HG02588 (cell line): ENCODE measurements at regions not wholly inside any gene's neighbourhood (a gene's known extent, or its start where the extent isn't known, plus 50 kb on each side); places are given as distances from the start of the nearest gene placed in this dataset.
"Not testable (repeated sequence)": the region's sequence is repeated elsewhere in the genome, so short reads cannot be mapped to it uniquely, and the experiment has no call there.

Experiments used
- ATAC-seq: cut with Tn5 transposase; IDR thresholded peaks from one replicate; pipeline ENCODE4 v1.9.1; 2021; ENCODE audit warnings: mild to moderate bottlenecking, moderate library complexity; ENCODE audit not compliant: unreplicated experiment

GRCh38 chr3:33956206-33956605 lies 157.8 kb downstream of the PDCD6IP start:
- ATAC-seq, result no peak

GRCh38 chr3:33956776-33957175 lies 158.3 kb downstream of the PDCD6IP start:
- no peak for ATAC-seq

- ATAC-seq, result no peak
Measured at GRCh38 chr3:33957176-33957575, 158.7 kb downstream of the PDCD6IP start.

DNA sequence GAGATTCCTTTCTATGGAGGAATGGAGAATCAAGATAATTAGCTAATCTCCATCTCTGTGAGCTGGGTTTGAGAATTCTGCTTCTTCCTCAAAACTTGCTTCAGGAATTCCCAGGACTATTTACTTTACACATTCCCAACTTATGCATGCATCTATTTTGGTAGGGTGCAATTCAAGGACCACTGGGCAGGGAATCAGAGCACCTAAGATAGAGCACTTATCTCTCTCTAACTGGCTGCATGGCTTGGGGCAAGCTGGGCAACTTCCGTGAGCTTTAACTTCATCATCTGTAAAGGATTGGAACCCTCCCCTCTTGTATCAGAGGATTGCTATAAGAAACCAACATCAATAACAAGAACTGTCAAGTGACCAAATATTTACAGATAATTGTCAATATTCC lies 160.2 kb downstream of the PDCD6IP start:
- ATAC-seq, result no peak

- ATAC-seq, result no peak
Measured at GRCh38 chr3:33962396-33962795, 164.0 kb downstream of the PDCD6IP start.

DNA sequence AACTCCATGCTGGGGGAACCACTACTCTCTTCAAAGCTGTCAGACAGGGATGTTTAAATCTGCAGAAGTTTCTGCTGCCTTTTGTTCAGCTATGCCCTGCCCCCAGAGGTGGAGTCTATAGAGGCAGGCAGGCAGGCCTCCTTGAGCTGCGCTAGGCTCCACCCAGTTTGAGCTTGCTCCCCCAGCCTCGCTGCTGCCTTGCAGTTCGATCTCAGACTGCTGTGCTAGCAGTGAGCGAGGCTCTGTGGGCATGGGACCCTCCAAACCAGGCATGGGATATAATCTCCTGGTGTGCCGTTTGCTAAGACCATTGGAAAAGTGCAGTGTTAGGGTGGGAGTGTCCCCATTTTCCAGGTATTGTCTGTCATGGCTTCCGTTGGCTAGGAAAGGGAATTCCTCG lies 171.8 kb downstream of the PDCD6IP start:
- ATAC-seq, result not testable (repeated sequence)

- no peak for ATAC-seq
Measured at GRCh38 chr3:33971055-33971454, 172.6 kb downstream of the PDCD6IP start.

DNA sequence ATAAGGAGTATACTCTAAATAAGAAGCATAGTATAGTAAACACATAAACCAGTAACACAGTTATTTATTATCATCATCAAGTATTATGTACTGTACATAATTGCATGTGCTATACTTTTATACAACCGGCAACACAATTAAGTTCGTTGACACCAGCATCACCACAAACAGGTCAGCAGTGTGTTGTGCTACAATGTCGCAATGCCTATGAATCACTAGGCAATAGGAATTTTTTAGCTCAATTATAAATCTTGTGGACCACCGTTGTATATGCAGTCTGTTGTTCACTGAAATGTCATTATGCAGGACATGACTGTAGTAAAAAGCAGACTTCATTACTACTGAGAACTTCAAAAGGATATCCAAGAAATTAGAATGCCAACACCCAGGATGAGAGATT lies 177.0 kb downstream of the PDCD6IP start:
- ATAC-seq, result no peak

DNA sequence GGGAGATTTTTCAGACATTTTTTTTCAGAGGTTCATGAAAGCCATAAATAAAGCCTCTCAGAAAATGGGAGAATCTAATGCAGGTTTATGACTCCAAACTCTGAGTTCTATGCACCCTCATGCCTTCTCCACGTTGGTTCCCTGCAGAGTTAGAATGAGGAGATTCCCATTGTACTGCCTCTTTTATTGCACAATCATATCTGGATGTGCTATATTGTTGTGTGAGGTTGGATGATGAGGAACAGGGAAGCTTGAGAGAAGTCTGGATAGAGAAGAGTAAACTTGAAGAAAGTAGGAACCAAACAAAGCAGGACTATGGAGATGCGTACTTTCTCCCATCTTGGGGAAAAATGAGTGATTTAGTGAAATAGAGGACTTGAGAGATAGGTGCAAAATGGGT lies 178.8 kb downstream of the PDCD6IP start:
- ATAC-seq, result no peak

DNA sequence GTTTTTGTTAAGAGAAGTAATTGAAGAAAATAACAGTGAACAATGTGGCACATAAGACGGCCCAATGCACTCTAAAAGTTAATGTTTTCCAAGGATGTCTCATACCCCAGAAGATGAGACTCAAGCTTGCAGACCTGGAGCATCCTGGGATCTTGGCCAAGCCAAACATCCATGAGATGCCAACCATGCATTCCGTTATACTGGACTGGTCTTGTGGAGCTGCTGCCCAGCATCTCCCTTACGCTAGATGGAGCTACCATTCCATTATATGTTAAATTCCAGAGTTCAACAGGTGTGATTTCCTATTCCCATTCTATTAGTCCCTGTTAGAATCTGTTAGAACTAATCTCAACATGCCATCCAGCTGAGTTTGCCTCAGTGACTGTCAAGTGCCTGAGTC lies 181.8 kb downstream of the PDCD6IP start:
- no peak for ATAC-seq

GRCh38 chr3:33982269-33982798 lies 183.9 kb downstream of the PDCD6IP start:
- ATAC-seq, result no peak

- ATAC-seq, result not testable (repeated sequence)
Measured at GRCh38 chr3:33982949-33983348, 184.5 kb downstream of the PDCD6IP start.

GRCh38 chr3:33989229-33989628 lies 190.8 kb downstream of the PDCD6IP start:
- no peak for ATAC-seq

GRCh38 chr3:33991673-33992072 lies 193.2 kb downstream of the PDCD6IP start:
- ATAC-seq, result no peak

GRCh38 chr3:33993631-33994030 lies 195.2 kb downstream of the PDCD6IP start:
- no peak for ATAC-seq

DNA sequence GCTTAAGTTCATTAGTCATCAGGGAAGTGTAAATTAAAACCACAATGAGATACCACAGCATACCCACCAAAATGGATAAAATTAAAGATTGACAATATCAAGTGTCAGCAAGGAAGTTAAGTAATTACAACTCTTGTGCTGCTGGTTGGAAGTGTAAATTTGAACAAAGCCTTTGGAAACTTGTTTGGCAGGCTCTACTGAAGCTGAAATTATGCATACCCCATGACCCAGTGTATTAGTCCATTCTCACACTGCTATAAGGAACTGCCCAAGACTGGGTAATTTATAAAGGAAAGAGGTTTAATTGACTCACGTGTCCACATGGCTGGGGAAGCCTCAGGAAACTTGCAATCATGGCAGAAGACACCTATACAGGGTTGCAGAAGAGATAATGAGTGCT lies 196.1 kb downstream of the PDCD6IP start:
- ATAC-seq, result no peak

- ATAC-seq, result no peak
Measured at GRCh38 chr3:34000301-34000700, 201.9 kb downstream of the PDCD6IP start.

DNA sequence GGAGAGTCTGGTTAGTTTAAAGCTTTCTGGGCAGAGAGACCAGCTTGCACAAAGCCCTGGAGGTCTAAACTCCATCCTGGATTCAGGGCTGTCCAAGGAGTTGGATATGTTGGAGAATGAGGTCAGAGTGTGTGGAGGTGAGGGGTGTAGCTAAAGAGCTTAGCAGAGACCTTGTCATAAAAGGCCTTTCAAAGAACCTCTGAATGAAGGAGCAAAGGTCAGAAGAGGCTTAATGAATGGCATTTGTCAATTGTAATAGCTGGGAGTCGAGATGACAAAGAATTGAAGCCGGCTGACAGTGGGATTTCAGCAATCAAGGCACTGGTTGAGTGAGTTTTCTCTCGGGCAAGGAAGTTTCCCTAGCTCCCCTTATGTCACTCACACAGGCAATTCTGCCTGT lies 202.6 kb downstream of the PDCD6IP start:
- no peak for ATAC-seq

DNA sequence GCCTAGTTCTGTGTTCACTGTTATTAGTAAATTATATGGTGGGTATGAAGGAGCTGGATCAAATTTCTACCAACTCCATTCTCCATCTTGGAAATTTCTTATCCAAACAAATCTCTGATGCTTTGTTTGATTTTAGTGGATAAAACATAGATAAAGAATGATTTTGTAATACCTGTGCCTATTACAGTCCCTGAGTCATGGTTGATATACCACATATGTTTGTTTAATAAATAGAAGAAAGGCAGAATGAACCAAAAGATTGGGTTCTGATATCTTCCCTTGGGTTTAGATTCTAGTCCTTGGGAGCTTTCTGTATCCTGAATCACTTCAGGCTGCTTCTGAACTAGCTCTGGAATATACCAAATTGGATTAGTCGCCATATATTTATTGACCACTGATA lies 203.6 kb downstream of the PDCD6IP start:
- ATAC-seq, result no peak

GRCh38 chr3:34002569-34003100 lies 204.2 kb downstream of the PDCD6IP start:
- ATAC-seq, result no peak

GRCh38 chr3:34005886-34006285 lies 207.5 kb downstream of the PDCD6IP start:
- ATAC-seq, result no peak

DNA sequence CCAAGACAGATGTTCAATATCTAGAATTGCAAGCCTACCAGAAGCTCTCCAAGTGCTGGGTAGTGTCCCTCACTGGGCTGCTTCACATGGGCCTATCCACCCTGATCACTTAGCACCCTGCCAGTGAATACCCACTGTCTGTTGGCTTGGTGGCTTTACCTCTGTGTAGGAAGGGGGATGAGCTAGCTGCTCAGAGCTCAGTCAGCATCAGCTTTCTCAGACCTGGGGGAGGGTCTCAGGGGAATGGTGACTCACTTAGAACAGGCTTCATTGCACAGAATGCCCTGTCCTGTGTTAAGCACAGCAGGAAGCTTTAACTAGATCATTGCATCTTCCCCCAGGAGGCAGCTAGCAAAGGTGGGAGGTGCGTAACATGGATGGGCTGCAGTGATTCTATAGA lies 209.8 kb downstream of the PDCD6IP start:
- ATAC-seq, result no peak
